GM03348 (cell line): ENCODE measurements at regions not wholly inside any gene's neighbourhood (a gene's known extent, or its start where the extent isn't known, plus 50 kb on each side); places are given as distances from the start of the nearest gene placed in this dataset.
"Not testable (repeated sequence)": the region's sequence is repeated elsewhere in the genome, so short reads cannot be mapped to it uniquely, and the experiment has no call there.

Experiments
- DNase-seq: peaks from one replicate; pipeline ENCODE4 v3.0.0; 2012; ENCODE audit warnings: low spot score

DNA sequence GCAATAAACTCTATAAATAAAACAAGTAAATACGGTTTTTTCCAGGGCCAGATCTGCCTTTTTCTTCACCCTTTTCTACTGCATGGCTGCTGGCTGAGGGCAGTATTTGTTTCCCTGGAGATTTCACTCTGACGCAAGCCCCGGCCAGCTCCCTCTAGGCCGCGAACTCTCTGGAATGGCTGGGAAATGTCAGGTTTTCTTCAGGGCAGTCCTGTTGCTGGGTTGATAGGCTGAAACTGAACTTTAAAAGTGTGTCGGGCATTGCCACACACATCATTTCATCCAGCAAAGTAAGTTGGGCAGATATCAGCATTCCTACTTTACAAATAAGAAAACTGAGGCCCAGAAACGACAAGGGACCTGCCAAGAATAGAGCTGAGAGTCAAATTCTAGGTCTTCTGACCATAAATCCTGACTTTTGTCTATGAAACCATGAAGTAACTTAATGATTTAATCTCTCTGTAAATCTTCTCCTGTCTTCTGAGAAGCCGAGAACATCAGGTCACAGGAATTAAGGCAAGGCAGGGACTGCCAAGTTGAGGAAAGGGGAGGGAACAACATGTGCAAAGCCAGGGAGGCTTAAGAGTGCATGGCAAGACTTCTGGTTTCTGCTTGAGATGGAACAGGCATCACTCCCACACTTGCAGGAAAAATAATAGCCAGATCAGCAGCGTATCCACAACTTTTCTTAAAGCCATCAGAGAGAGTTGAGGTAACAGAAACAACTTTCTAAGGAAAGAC, 205.0 kb upstream of the CCDC196 start:
- DNase-seq = peak; percentile 15

DNA sequence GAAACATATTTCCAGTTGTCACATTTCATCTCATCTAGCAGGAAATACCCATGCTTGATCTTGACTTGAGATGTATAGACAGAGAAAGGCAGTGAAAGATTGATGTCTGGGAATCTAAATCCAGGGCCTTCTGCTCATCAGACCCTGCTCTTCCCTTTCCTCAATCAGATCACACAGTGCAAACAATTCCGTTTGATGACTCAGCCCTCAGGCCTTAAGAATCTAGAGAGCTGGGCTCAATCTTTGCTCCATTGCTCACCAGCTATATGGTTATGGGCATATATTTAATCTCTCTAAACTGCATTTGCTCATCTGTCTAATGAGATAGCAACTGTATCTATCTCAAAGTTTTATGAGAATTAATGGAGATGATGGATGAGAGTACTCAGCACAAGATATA, 201.8 kb upstream of the CCDC196 start:
- no peak for DNase-seq

DNA sequence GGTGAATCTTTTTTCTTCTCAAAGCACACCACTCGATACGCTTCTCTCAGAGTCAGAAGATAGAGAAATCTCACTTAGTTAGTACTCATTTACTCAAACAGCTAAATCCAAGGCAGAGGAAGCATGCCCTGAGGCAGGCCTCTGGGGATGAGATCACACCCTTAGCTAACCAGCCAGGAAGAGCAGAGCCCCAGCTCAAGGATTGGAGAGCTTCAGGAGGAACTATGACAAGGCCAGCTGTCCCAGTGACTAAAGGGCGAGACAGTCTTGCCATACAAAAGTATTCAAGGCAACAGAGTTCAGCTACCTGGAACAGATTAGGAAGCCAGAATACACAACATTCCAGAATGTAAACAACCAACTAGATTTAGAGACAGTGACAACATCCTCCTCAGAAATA, 197.7 kb upstream of the CCDC196 start:
- no peak for DNase-seq

DNA sequence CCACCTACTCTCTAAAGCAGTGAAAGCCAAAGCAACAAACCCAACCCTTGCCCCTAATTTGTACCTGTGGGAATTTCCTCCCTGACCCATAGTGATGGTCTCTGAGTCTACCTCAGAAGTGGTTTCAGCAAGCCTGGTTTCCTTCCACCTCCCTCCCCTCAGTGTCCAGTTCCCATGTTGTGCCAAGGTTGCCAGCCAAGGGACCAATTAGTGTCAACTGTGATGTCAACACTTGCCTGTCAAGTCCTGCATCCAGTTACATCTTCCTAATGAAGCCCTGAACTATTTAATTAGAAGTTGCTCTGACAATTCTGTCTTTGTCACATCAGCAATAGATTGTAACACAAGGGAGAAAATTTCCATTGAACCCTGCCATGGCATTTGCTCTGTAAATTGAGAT, 194.4 kb upstream of the CCDC196 start:
- DNase-seq = no peak

DNA sequence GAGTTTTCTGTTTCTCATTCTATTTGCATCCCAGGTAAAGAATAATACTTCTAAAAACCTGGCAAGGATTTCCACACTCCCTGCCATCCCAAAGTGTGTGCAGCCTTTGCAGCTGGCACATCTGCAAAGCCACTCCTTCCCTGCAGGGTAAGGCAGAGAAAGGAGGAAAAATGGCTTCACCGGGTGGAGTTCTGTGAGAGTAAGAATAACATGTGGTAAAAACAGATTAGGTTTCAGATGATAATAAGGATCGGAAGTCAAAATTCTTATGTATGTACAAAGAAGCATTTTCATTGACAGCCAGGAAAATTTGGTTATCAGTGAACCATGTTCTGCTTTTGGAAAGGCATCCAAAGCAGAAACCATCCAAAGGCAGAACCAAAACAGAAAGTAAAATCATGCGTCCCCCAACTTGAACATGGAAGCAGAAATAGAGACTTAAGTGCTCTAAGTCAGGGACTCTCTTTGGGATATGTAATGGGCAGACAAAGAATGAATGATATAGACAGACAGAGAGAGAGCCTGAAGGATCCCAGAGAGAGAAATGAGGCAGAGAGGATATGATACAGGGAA, 192.6 kb upstream of the CCDC196 start:
- no peak for DNase-seq

DNA sequence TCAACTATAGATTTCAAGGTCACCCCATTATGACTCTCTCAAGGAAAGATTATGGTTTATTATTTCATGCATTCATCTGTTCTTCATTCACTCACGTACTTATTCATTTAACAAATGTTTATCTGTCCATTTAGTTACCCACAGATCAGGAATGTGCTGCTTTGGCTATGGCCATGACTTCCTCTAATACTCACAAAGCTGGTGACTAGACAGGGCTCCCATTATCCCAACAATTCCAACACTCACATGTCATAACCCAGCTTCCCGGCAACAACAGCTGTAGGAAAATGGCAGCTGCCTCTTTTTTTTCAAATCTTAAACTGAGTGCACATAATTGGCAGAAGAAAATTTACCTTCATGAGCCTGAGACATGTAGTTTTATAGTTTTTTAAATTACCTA, 190.8 kb upstream of the CCDC196 start:
- no peak for DNase-seq

DNA sequence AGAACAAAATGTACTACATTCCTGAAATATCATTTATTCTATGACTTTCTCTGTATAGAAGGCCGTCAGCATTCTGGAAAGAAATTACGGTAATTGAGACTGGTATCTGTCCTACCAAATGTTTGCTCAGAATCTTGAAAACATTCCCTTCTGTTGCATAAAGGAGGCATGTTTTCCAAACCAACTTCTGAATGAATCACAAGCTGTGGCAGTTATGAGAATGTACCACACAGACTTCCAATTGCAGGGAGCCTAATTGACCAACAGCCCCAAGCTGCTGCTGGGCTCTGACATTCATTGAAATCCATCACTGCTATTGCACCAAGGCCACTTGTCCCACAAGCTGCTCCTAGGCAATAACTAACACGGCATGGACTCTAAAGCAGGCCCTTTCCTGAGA, 185.3 kb upstream of the CCDC196 start:
- DNase-seq = no peak

DNA sequence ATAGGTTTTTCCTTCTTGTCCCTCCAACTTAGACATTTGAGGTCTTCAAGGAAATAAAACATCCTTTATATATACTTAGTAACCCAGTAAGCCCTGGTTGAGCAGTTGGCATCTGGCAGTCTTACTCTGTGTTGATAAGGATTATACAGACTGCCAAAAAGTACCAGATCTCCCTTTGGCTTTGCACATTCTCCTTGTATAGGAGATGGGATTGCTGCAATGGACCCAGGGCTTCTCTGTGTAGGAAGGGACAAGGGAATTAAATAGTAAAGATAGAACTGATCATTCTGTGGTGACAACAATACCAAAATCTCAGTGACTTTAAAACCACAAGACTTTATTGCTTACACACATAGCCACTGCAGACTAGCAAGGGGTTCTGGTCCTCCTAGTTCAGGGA, 180.1 kb upstream of the CCDC196 start:
- DNase-seq = no peak

DNA sequence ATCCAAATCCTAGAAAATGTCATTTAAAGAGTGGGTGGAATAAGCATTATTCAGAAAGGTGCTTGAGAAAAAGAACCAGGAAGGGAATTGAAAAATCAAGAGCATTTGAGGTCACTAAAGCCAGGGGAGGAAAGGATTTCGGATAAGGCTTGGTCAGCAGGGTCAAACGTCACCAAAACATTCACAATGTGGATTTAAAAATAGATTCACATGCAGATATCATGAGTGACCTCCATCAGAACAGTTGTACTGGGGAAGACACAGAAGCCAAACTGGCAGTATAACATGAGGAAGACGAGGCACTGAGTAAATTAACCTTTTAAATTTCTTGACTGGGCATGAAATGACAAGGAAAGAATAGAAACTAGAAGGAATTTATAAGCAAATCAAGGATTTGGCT, 175.1 kb upstream of the CCDC196 start:
- no peak for DNase-seq

DNA sequence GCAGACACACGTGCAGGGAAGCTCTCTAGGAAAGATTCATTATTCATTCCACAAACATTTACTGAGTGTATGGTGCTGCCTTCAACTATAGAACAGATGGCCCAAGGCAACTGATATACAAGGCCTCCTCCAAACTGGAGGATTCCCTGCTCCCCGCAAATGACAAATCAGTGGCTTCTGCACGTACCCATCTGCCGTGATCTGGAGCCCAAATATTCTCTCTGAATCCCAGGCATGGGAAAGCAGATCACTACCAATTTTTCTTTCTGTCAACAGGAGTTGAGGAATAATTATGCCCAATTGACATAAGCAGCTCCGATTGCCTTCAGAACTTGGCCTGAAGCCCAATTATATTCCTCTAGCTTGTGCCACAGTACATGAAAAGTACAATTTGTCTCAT, 174.2 kb upstream of the CCDC196 start:
- no peak for DNase-seq

DNA sequence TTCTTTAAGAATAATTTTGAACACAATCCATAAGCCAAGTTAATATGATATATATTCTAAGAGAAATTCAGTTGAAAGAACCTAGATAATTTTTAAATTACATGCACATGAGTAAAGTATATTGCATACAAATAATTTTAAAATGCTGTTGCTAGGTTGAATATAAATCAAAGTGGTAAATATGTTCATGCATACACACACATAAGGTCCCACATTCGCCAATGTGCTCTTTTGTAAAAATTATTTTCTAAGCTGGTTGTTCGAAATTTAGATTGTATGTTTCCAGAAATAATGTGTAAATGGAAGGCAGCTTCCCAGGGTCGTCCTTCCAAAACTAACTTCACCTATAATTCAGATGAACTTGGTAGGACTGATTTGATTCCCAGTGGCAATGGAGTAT, 173.7 kb upstream of the CCDC196 start:
- DNase-seq = no peak

DNA sequence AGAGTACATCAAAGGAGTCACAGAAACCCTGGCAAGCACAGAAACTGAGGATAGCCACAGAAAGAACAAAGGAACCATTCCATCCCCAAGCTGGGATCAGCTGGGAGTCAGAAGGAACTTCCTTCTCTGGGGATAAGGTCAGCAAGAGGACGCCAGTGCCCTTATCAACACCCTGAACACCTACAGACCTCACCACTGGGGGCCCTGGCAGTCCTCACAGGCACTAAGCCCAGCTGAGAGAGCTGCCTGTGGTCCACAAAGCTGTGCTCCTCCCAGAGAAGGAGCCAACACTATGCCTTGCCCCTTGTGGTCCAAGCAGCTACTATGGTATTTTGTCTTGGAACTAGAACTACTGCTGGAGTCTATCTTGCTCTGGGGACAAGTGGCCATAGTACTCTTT, 171.1 kb upstream of the CCDC196 start:
- DNase-seq = no peak

DNA sequence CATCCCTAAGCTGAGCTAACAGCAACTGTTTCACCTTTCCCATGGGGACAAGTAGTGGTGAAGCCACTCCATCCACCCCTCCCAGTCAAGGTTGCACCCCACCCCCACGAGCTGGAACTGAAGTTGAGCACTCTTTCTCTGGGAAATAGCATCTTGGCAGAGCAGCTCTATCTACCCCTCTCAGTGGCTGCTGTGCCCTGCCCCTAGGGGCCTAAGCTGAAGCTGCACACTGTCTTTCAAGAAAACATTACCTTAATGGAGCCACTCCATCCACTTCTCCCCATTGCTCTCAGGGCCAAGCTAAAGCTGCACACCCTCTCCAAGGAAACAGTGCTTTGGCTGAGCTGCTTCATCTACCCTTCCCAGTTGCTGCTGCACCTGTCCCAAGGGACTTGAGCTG, 170.6 kb upstream of the CCDC196 start:
- no peak for DNase-seq

DNA sequence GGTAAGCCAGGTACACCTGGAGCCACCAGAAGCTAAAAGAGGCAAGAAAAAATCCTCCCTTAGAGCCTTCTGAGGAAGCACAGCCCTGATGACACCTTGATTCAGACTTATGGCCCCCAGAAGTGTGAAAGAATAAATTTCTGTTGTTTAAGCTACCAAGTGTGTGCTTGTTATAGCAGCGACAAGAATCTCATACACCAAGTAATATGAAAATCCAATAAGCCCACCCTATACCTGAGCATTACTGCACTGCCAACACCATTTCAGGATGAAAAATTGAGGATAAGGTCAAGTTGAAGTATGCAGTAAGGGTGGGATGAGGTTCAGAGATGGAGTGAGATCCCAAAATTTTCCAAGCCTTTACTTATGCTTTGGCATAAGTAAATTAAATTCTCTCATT, 163.6 kb upstream of the CCDC196 start:
- no peak for DNase-seq

DNA sequence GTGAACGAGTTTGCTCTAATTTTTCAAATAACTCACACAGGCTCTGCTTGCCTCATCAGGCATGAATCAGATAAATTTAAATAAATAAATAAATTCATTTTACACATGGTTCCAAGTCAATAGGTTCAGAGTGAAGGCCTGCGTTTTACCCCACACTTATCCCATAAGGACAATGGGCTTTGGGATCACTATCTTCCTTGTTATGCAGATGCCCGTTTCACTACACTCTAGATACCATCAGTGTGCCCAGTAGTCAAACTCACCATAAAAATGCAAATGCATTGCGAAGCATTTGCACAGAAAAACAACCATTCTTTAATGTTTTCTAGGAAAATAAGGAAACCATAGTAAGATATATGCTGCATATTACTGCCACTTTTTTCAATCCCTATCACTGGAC, 155.9 kb upstream of the CCDC196 start:
- DNase-seq = no peak

DNA sequence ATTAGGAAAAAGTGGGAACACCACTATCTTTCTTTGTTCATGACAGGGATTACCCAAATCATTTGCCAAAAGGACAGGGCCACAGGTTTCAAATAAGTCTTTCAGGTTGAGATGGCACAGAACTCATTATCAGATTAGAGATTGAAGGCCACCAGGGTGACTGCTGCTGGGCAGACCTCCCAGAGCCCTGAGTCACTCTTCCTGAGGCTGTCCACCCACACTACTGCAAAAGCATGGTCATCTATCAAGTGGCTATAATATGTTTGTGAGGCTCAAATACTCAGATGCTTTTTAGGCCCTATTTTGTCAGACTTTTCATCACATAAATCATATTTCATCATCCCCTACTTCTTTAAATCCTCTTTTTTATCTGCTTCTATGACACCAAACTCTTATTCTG, 155.3 kb upstream of the CCDC196 start:
- DNase-seq = peak; percentile 8

DNA sequence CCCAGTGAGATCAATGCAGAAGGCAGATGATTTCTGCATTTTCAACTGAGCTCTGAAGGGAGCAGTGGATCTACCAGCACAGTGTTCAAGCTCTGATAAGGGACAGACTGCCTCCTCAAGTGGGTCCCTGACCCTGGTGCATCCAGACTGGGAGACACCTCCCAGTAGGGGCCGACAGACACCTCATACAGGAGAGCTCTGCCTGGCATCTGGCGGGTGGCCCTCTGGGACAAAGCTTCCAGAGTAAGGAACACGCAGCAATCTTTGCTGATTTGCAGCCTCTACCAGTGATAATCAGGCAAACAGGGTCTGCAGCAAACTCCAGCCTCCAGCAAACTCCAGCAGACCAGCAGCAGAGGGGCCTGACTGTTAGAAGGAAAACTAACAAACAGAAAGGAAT, 152.9 kb upstream of the CCDC196 start:
- DNase-seq = not testable (repeated sequence)

DNA sequence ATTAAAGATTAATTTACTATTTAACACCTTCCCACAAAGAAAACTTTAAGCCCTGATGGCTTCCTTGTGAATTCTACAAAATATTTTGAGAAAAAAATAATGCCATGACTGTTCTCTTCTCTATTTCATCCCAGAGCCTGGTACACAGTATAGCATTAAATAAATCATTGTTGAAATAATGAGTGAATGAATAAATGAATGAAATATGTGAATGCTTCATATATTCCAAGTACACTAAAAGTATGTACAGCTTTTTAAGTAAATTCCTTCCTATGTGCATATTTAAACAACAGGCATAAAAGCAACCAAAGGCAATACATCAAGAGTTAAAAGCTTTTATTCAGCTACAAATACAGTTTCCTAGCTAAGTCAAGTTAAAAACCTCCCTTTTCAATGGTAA, 144.9 kb upstream of the CCDC196 start:
- no peak for DNase-seq

DNA sequence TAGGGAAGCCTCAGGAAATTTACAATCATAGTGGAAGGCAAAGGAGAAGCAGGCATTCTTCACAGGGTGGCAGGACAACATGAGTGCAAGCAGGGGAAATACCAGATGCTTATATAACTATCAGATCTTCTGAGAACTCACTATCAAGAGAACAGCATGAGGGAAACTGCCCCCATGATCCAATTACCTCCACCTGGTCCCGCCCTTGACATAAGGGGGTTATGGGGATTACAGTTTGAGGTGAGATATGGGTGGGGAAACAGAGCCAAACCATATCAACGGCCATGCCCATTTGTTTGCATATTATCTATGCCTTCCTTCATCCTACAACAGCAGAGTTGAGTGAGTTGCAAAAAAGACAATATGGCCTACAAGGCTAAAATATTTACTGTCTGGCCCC, 140.2 kb upstream of the CCDC196 start:
- no peak for DNase-seq

DNA sequence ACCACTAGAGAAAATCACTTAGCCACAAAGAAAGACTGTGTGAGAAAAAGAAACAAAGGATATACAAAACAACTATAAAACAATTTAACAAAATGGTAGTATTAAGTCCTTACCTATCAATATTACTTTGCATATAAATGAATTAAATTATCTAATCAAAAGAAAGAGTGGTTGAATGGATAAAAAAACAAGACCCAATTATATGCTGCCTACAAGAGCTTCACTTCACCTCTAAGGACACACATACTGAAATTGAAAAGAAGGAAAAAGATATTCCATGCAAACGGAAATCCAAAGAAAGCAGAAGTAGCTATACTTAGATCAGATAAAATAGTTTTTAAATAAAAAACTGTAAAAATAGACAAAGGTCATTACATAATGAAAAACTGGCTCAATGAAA, 134.9 kb upstream of the CCDC196 start:
- no peak for DNase-seq

DNA sequence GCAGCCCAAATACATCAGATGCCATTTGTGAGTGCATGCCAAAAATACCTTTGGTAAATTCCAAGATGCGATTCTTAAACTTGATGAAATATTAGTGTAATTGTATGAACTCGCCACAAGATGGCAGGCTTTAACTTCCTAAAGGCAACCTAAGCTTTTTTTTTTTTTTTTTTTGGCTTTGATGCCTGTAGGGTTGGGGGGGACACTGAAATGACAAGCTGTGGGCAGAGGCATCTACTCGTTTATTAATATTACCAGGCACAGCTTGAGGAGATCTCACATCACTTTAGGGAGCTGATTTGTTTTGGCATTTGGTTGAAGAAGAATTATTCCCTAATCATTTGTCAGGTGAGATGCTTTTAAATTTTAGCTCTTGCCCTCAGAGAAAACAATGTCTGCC, 126.7 kb upstream of the CCDC196 start:
- DNase-seq = peak; percentile 61

DNA sequence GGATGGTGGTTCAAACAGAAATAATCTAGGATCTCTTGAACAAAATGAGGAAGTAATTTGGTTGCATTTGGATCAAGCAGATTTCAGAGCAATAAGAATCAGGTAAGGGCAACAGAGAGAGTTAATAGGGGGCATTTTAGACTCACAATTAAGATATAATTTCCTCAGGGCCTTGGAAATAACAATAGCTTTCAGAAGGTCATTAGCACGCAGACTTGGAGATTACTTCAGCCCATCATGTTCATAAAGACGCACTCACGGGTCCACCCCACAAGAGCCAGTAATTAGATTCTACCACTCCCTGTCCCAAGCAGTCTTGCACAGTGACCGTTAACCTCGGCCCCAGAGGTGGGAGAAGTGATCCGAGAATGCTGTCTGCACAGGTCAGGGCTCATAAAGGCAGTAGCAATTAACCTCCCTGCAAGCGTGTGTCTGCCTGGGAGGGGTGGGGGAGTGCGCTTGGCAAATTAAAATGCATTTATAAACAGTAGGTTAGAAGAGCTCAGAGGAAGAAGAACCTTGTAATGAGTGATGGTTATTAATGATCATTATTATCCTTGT, 125.7 kb upstream of the CCDC196 start:
- DNase-seq = no peak

DNA sequence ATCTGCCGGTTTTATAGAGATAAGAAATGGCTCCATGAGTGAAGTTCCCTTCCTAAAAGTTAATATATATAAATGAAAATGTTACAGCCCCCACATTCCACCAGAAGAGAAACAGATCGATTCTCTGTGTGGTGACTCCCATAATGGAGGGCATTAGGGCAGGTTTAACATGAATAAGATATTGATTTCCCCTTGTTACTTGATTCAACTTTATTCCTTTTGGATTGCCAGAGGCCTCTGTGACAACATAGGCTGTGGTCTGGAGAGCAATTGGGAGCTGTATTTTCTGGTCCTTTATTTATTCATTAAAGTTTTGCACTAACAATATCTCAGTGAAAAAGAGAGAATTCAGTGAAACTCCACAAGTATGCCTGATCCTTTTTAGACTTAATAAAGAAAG, 125.2 kb upstream of the CCDC196 start:
- no peak for DNase-seq

DNA sequence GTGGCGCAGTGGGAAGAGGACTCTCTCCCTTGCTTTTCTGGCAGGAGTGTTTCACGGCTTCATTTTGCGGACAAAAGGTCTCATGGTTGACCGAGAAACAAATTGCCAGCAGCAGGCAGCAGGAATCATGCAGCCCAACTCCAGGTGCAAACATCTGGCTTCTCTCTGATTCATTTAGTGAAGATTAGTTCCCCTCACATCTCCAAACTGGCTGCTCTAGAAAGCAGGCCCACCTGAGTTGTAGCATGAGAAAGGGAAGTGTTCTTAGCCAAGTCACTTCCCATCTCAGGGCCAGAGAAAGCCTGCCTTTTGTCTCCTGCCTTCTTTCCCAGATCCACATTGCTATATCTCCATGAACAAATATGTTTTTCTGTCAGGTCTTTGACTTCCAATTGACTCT, 120.8 kb upstream of the CCDC196 start:
- DNase-seq = no peak
